Astrocyte of the spinal cord (primary cell): ENCODE measurements at regions not wholly inside any gene's neighbourhood (a gene's known extent, or its start where the extent isn't known, plus 50 kb on each side); places are given as distances from the start of the nearest gene placed in this dataset.

Experiments
- DNase-seq: peaks from one replicate; pipeline ENCODE4 v3.0.0; 2011; ENCODE audit warnings: low read depth, low spot score
- H3K4me3 ChIP-seq: 2 replicates; pipeline ENCODE4 v1.5.1; 2011; ENCODE audit warnings: low read depth, mild to moderate bottlenecking, low read length, moderate library complexity
- CTCF ChIP-seq: IDR thresholded peaks from 2 replicates; pipeline ENCODE4 v1.5.1; 2012; ENCODE audit warnings: low read depth, mild to moderate bottlenecking, low read length, inconsistent platforms
- in situ Hi-C: cut with HindIII; loops from 2 replicates; pipeline ENCODE4 v1.10.0; 2017; ENCODE audit warnings: low sequenced_read_pairs

- DNase-seq = no peak
- TF ChIP-seq CTCF = no peak
Observed at GRCh38 chr3:144772372-144772771, 800.7 kb downstream of the DIPK2A start.

GRCh38 chr3:144773350-144773749 lies 801.7 kb downstream of the DIPK2A start:
- H3K4me3 ChIP-seq = no peak overlapping the region
- in situ Hi-C loops = no loop called here

More at GRCh38 chr3:144772372-144772771, 800.7 kb downstream of the DIPK2A start:
- in situ Hi-C loops = no loop called here
- H3K4me3 ChIP-seq = no peak overlapping the region

GRCh38 chr3:144774897-144775296 lies 803.3 kb downstream of the DIPK2A start:
- DNase-seq = no peak
- H3K4me3 ChIP-seq = no peak overlapping the region
- in situ Hi-C loops = no loop called here
- TF ChIP-seq CTCF = no peak

More at GRCh38 chr3:144773350-144773749, 801.7 kb downstream of the DIPK2A start:
- no peak for TF ChIP-seq CTCF
- DNase-seq = no peak

- no peak for DNase-seq
- H3K4me3 ChIP-seq = no peak overlapping the region
- no peak for TF ChIP-seq CTCF
- in situ Hi-C loops = no loop called here
Observed at GRCh38 chr3:144775551-144775950, 803.9 kb downstream of the DIPK2A start.

- no peak for TF ChIP-seq CTCF
- DNase-seq = no peak
- no peak overlapping the region for H3K4me3 ChIP-seq
- in situ Hi-C loops = no loop called here
Observed at GRCh38 chr3:144777906-144778305, 806.3 kb downstream of the DIPK2A start.

GRCh38 chr3:144791034-144791433 lies 819.4 kb downstream of the DIPK2A start:
- no peak for DNase-seq
- no peak for TF ChIP-seq CTCF
- in situ Hi-C loops = no loop called here
- no peak overlapping the region for H3K4me3 ChIP-seq

- DNase-seq = no peak
- H3K4me3 ChIP-seq = no peak overlapping the region
- no peak for TF ChIP-seq CTCF
- in situ Hi-C loops = no loop called here
Observed at GRCh38 chr3:144801890-144802289, 830.3 kb downstream of the DIPK2A start.
